Kidney epithelial cell (primary cell): ENCODE measurements at regions not wholly inside any gene's neighbourhood (a gene's known extent, or its start where the extent isn't known, plus 50 kb on each side); places are given as distances from the start of the nearest gene placed in this dataset.

Experiments used
- DNase-seq: peaks from one replicate; pipeline ENCODE4 v3.0.0-alpha.2; 2010; ENCODE audit warnings: low read depth
- H3K27me3 ChIP-seq: 2 replicates; pipeline ENCODE4 v1.6.0; 2011; ENCODE audit warnings: low read length; ENCODE audit not compliant: control insufficient read depth, insufficient read depth
- H3K36me3 ChIP-seq: 2 replicates; pipeline ENCODE4 v1.5.1; 2011; ENCODE audit warnings: low read length; ENCODE audit not compliant: control insufficient read depth, insufficient read depth
- H3K4me3 ChIP-seq: 2 replicates; pipeline ENCODE4 v1.5.1; 2011; ENCODE audit warnings: low read depth, mild to moderate bottlenecking, control low read depth, low read length
- CTCF ChIP-seq: IDR thresholded peaks from 2 replicates; pipeline ENCODE4 v1.5.1; 2011; ENCODE audit warnings: mild to moderate bottlenecking, moderate library complexity, low read length, control low read depth, inconsistent platforms; ENCODE audit not compliant: insufficient read depth, poor library complexity, severe bottlenecking

DNA sequence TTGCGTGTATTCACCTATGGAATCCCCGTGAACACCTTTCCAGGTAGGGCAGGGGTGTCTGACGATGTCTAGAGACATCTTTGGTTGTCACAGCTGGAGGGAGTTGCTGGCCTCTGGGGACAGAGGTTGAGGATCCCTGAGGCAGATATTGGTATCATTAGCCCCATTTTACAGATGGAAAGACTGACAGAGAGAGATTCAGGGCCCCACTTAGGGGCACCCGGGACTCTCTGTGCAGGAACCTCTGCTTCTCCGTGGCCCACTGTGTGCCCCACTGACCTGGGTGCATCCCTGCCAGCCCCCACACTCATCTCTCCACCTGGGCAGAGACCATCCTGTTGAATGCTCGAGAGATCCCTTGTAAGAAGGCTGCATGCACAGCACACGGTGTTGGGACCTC, 111.2 kb downstream of the EDN3 start:
- DNase-seq: no peak
- no peaks in the 10 kb centered on the region for H3K27me3 ChIP-seq
- no peak for TF ChIP-seq CTCF
- no peak overlapping the region for H3K4me3 ChIP-seq
- no peaks in the 10 kb centered on the region for H3K36me3 ChIP-seq

DNA sequence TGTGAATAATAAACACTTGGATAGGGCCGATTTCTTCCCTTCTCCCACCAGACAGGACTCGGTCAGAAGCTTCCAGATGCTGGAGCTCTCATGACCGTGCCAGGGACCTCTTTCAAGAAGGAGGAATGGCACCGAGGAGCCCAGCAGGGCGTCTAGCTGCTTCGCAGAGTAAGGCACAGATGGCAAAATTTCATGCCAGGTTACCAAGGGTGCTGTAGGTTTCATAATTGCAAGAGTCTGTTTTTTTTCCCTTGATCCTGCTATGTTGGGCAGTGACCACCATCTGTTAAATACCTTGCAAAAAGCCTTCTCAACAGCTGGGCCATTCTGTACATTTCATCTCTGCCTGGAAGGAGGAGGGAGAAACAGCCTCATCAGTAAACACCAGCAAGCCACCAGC, 111.8 kb downstream of the EDN3 start:
- DNase-seq: no peak
- H3K4me3 ChIP-seq: no peak overlapping the region
- no peaks in the 10 kb centered on the region for H3K27me3 ChIP-seq
- no peaks in the 10 kb centered on the region for H3K36me3 ChIP-seq
- no peak for TF ChIP-seq CTCF

DNA sequence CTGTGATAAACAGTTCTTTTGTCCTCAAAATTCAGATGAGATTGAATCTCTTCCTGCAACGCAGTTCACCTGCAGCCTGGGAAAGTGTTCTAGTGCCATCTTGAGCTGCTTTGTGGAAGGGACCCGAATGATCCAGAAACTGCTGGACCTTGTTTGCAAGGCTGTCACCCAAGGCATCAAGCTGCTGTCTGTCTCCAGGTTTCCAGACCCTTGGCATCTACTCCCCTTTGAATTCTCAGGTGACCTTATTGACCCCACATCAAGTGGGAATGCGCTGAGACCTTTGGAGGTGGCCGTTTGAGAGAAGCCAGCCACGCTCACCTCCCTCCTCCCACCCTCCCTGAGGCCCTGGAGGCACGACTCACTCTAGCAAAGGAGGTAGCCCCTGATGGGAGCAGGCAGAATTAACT, 112.5 kb downstream of the EDN3 start:
- no peak for DNase-seq
- TF ChIP-seq CTCF: no peak

GRCh38 chr20:59413326-59413865, 113.0 kb downstream of the EDN3 start:
- Histone ChIP-seq H3K4me3 (no peak overlapping the region), H3K27me3 (no peaks in the 10 kb centered on the region), H3K36me3 (no peaks in the 10 kb centered on the region)
- no peak for TF ChIP-seq CTCF
- DNase-seq: no peak

More for the DNA sequence above, 112.5 kb downstream of the EDN3 start:
- Histone ChIP-seq H3K36me3 (no peaks in the 10 kb centered on the region), H3K27me3 (no peaks in the 10 kb centered on the region), H3K4me3 (no peak overlapping the region)

DNA sequence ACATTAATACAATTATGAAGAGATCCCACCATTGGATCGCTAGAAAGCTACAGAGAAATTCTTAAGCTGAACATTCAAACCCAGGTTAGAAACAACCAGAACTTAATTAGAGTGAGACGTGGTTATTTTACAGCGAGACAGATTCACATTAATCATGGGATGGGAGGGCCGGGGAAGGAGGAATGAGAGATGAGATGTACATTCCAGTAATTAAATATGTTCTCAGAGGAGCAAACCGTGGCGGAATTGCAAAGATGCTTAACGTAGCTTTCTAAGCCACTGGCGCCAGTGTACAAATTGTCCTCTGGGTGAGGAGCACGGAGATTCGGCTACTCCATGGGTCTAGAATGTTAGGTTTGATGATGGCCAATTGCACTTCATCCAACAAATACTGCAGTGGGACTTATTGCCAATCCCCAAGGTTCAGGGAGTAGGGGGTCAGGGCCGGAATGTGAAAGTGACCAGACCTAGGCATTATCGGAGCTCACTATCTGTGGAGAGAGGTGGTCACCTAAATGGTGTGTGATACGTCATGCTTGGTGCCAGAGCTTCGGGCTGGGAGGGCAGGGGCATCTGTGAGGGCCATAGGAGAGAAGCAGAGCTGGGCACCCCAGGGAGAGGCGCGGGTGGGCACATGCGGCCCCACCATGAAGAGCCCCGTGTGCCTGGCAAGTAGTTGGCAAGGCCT, 114.7 kb downstream of the EDN3 start:
- DNase-seq: no peak
- TF ChIP-seq CTCF: no peak
- no peak overlapping the region for H3K4me3 ChIP-seq
- no peaks in the 10 kb centered on the region for H3K36me3 ChIP-seq
- no peaks in the 10 kb centered on the region for H3K27me3 ChIP-seq

DNA sequence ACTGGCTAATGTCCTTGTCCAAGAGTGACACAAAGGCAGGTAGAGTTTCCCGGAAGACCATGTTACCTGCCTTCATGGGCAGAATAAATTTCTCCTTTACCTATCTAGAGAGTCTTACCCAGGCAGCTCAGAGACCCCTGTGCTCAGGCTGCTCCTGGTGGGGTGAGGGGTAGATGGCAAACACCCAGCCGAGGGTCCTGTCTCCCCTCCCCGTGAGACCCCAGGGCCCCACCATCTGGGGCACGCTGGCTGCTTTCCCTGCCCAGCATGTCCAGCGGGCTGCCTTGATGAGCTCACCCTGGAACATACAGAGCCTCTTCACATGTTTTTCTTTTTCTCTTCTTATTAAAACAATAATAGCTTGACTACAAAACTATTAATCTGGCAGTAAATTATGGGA, 116.5 kb downstream of the EDN3 start:
- no peaks in the 10 kb centered on the region for H3K27me3 ChIP-seq

More for the DNA sequence above, 116.5 kb downstream of the EDN3 start:
- Histone ChIP-seq H3K36me3 (no peaks in the 10 kb centered on the region), H3K4me3 (no peak overlapping the region)
- TF ChIP-seq CTCF: no peak
- DNase-seq: no peak
